GM12878 (cell line): ENCODE measurements at regions not wholly inside any gene's neighbourhood (a gene's known extent, or its start where the extent isn't known, plus 50 kb on each side); places are given as distances from the start of the nearest gene placed in this dataset.

Source experiments
- ATAC-seq: fragments of 200-7000 bp; cut with Tn5 transposase; 3 replicates; pipeline ENCODE4 v1.9.1; 2020; ENCODE audit warnings: mild to moderate bottlenecking, moderate library complexity
- BruUV-seq: library from RNA; stranded (reverse); fragments of 400-500 nt; replicated peaks from 2 replicates; lab custom pipeline; 2021; lab: Mats Ljungman, UMichigan
- CTCF ChIA-PET: fragments of 300-600 bp; sonication (Branson Sonifier 250); formaldehyde crosslinking; extraction: SDS; loops from one replicate; lab custom pipeline; 2021; ENCODE audit warnings: inconsistent platforms; lab: Yijun Ruan, JAX
- POLR2A ChIA-PET: fragments of 350-600 bp; formaldehyde crosslinking; extraction: SDS; loops from one replicate; lab custom pipeline; 2021; ENCODE audit warnings: inconsistent platforms; lab: Charles Lee
- RAD21 ChIA-PET: fragments of 300-600 bp; sonication (Branson Sonifier 250); formaldehyde crosslinking; loops from one replicate; lab custom pipeline; 2023; ENCODE audit warnings: antibody characterized with exemption; ENCODE audit not compliant: unreplicated experiment; lab: Charles Lee
- SMC1A ChIA-PET: fragments of 300-600 bp; sonication (Branson Sonifier 250); formaldehyde crosslinking; loops from one replicate; lab custom pipeline; 2023; ENCODE audit not compliant: unreplicated experiment, uncharacterized antibody; lab: Charles Lee
- DNase-seq: peaks from one replicate; pipeline ENCODE4 v3.0.0-alpha.2; 2011; ENCODE audit warnings: low read depth, low spot score
- FAIRE-seq: peaks from 3 replicates; lab custom pipeline; 2011; peaks lifted over from hg19 to GRCh38; lab: Jason Lieb, UNC
- H2AFZ ChIP-seq: 2 replicates; pipeline ENCODE4 v1.6.0; 2011; ENCODE audit warnings: low read depth, low read length, control low read depth; ENCODE audit not compliant: control insufficient read depth
- H3K27ac ChIP-seq: 2 replicates; pipeline ENCODE4 v1.5.1; 2011; ENCODE audit warnings: control low read depth; ENCODE audit not compliant: control insufficient read depth, insufficient read depth
- H3K27me3 ChIP-seq, 2 experiments: replicated peaks in 1 of 2; 2 replicates each; pipeline versions ENCODE4 v1.6.0 to v1.6.1; 2011; ENCODE audit warnings: low read length in 1 of 2; ENCODE audit not compliant: control insufficient read depth in 2 of 2, insufficient read depth in 2 of 2
- H3K36me3 ChIP-seq, 2 experiments: 2 replicates each; pipeline ENCODE4 v1.5.1; 2011; ENCODE audit warnings: low read length in 1 of 2; ENCODE audit not compliant: control insufficient read depth in 2 of 2, insufficient read depth in 2 of 2
- H3K4me1 ChIP-seq: 2 replicates; pipeline ENCODE4 v1.6.1; 2011; ENCODE audit warnings: mild to moderate bottlenecking, low read length, moderate library complexity, mixed read lengths; ENCODE audit not compliant: control insufficient read depth, insufficient read depth
- H3K4me2 ChIP-seq: 2 replicates; pipeline ENCODE4 v1.6.0; 2011; ENCODE audit warnings: control low read depth; ENCODE audit not compliant: control insufficient read depth, insufficient read depth
- H3K4me3 ChIP-seq: fragments of 200-600 bp; sonication (generic); 2 replicates; pipeline ENCODE4 v1.5.1; 2016
- H3K79me2 ChIP-seq: 2 replicates; pipeline ENCODE4 v1.6.0; 2011; ENCODE audit warnings: low read length; ENCODE audit not compliant: control insufficient read depth, insufficient read depth
- H3K9ac ChIP-seq: 2 replicates; pipeline ENCODE4 v1.8.0; 2011; ENCODE audit warnings: low read length, control low read depth, mixed read lengths; ENCODE audit not compliant: control insufficient read depth, insufficient read depth
- H3K9me3 ChIP-seq: replicated peaks from 3 replicates; pipeline ENCODE4 v1.5.1; 2011; ENCODE audit warnings: mild to moderate bottlenecking, low read length; ENCODE audit not compliant: control insufficient read depth, insufficient read depth
- H4K20me1 ChIP-seq: 2 replicates; pipeline ENCODE4 v1.6.0; 2011; ENCODE audit not compliant: control insufficient read depth, insufficient read depth
- BACH1 ChIP-seq: fragments of 450-650 bp; IDR thresholded peaks from 2 replicates; pipeline ENCODE4 v1.6.1; 2017; ENCODE audit warnings: mild to moderate bottlenecking, borderline replicate concordance
- CREB1 ChIP-seq: IDR thresholded peaks from 2 replicates; pipeline ENCODE4 v1.6.1; 2012; ENCODE audit warnings: low read depth, mild to moderate bottlenecking, inconsistent platforms
- E4F1 ChIP-seq: fragments of 450-650 bp; IDR thresholded peaks from 2 replicates; pipeline ENCODE4 v1.6.1; 2018; ENCODE audit warnings: borderline replicate concordance, mild to moderate bottlenecking; ENCODE audit not compliant: partially characterized antibody
- EED ChIP-seq: sonication (generic); IDR thresholded peaks from 2 replicates; pipeline ENCODE4 v1.6.1; 2016; ENCODE audit warnings: antibody characterized with exemption, low read depth
- IRF3 ChIP-seq: fragments of 450-650 bp; IDR thresholded peaks from 2 replicates; pipeline ENCODE4 v1.6.1; 2014; ENCODE audit warnings: mild to moderate bottlenecking
- KDM1A ChIP-seq: fragments of 200-600 bp; sonication (generic); IDR thresholded peaks from 2 replicates; pipeline ENCODE4 v1.6.1; 2016; ENCODE audit warnings: borderline replicate concordance
- MAX ChIP-seq: IDR thresholded peaks from 2 replicates; pipeline ENCODE4 v1.6.1; 2012; ENCODE audit warnings: low read depth, low read length, improper control_type of control experiment
- MEF2A ChIP-seq: IDR thresholded peaks from 2 replicates; pipeline ENCODE4 v1.6.1; 2011; ENCODE audit warnings: low read depth, mild to moderate bottlenecking, low read length, moderate library complexity; ENCODE audit not compliant: insufficient read depth
- MYC ChIP-seq: IDR thresholded peaks from 2 replicates; pipeline ENCODE4 v1.6.1; 2011; ENCODE audit warnings: mild to moderate bottlenecking, low read length, moderate library complexity, inconsistent platforms; ENCODE audit not compliant: insufficient read depth, insufficient replicate concordance, insufficient read length, severe bottlenecking
- NFXL1 ChIP-seq: fragments of 450-650 bp; IDR thresholded peaks from 2 replicates; pipeline ENCODE4 v1.6.1; 2017; ENCODE audit warnings: antibody characterized with exemption, mild to moderate bottlenecking, borderline replicate concordance
- NKRF ChIP-seq: fragments of 450-650 bp; conservative IDR thresholded peaks from 2 replicates; pipeline ENCODE4 v1.6.1; 2017; ENCODE audit warnings: mild to moderate bottlenecking, moderate library complexity
- RAD21 ChIP-seq: IDR thresholded peaks from 2 replicates; pipeline ENCODE4 v1.6.1; 2011; ENCODE audit warnings: mild to moderate bottlenecking, low read depth, low read length, moderate library complexity; ENCODE audit not compliant: insufficient read depth
- RELB ChIP-seq: fragments of 450-650 bp; IDR thresholded peaks from 2 replicates; pipeline ENCODE4 v1.6.1; 2017; ENCODE audit warnings: low read depth, mild to moderate bottlenecking, moderate library complexity
- SREBF1 ChIP-seq: IDR thresholded peaks from 2 replicates; pipeline ENCODE4 v1.6.1; 2012; ENCODE audit warnings: mild to moderate bottlenecking, low read length
- SUZ12 ChIP-seq: fragments of 200-600 bp; sonication (generic); IDR thresholded peaks from one replicate; pipeline ENCODE4 v1.6.1; 2018; ENCODE audit warnings: antibody characterized with exemption, mild to moderate bottlenecking; ENCODE audit not compliant: unreplicated experiment
- TCF7 ChIP-seq: IDR thresholded peaks from 2 replicates; pipeline ENCODE4 v1.6.1; 2014; ENCODE audit warnings: antibody characterized with exemption, borderline replicate concordance
- ZNF274 ChIP-seq: IDR thresholded peaks from one replicate; pipeline ENCODE4 v1.8.0; 2011; ENCODE audit not compliant: insufficient read length, insufficient read depth
- WGBS: methylation state at CpG from one replicate; pipeline ENCODE4 v1.1.6; 2016; ENCODE audit warnings: low lambda C conversion rate; ENCODE audit not compliant: insufficient replicate concordance, insufficient coverage; ENCODE audit errors: missing lambda C conversion rate; 5-methylcytosine and 5-hydroxymethylcytosine counted together
- in situ Hi-C: fragments of 300-500 bp; cut with MboI; formaldehyde crosslinking; loops from 9 replicates; pipeline ENCODE4 v1.14.3; 2018; ENCODE audit warnings: mixed read lengths
- intact Hi-C: fragments of 100-400 bp; cut with micrococcal nuclease; formaldehyde crosslinking; loops from one replicate; pipeline ENCODE4 v1.14.2; 2022; ENCODE audit not compliant: unreplicated experiment

GRCh38 chr13:106336668-106337067, 198.8 kb downstream of the EFNB2 start:
- no peak for TF ChIP-seq E4F1
- TF ChIP-seq ZNF274, result no peak
- TF ChIP-seq RELB, result no peak
- TF ChIP-seq SUZ12, result no peak
- no peak for TF ChIP-seq MEF2A
- no peak for TF ChIP-seq IRF3
- TF ChIP-seq RAD21, result no peak
- no peak for TF ChIP-seq SREBF1
- TF ChIP-seq MAX, result no peak
- TF ChIP-seq TCF7, result no peak
- no peak for TF ChIP-seq CREB1
- no peak for TF ChIP-seq NFXL1
- TF ChIP-seq KDM1A, result no peak
- no peak for TF ChIP-seq MYC
- TF ChIP-seq EED, result no peak
- no peak for TF ChIP-seq BACH1
- no peak for TF ChIP-seq NKRF
- ChIA-PET POLR2A (no interaction called here), RAD21 (interaction anchor here (1.5 kb wide), 1 partner anchor 9 kb away, joined by 5 read pairs; no protein-coding TSS in a partner anchor), CTCF (interaction anchor here (1.2 kb wide), 1 partner anchor 9 kb away, joined by 3 read pairs; no protein-coding TSS in a partner anchor), SMC1A (interaction anchor here (1.1 kb wide), 1 partner anchor 31 kb away, joined by 4 read pairs; no protein-coding TSS in a partner anchor)
- Histone ChIP-seq H3K9me3 (no peaks in the 10 kb centered on the region), H3K79me2 (no peaks in the 10 kb centered on the region), H3K4me1 (no peaks in the 10 kb centered on the region), H3K4me2 (no peak overlapping the region), H4K20me1 (no peaks in the 10 kb centered on the region), H3K9ac (no peak overlapping the region), H3K27ac (no peak overlapping the region), H3K36me3 (no peaks in the 10 kb centered on the region), H3K4me3 (no peak overlapping the region), H2AFZ (no peak overlapping the region), H3K27me3 (no peaks in the 10 kb centered on the region)
- ATAC-seq, result no peak
- no TSS peak for BruUV-seq
- intact Hi-C loops, result no loop called here
- 45% methylated on average over 7 of the region's 7 CpGs for WGBS
- no peak for DNase-seq
- in situ Hi-C loops, result no loop called here
- FAIRE-seq, result no peak
